Kidney epithelial cell (primary cell): ENCODE measurements at regions not wholly inside any gene's neighbourhood (a gene's known extent, or its start where the extent isn't known, plus 50 kb on each side); places are given as distances from the start of the nearest gene placed in this dataset.
"Not testable (repeated sequence)": the region's sequence is repeated elsewhere in the genome, so short reads cannot be mapped to it uniquely, and the experiment has no call there.

ENCODE experiments used
- DNase-seq: peaks from one replicate; pipeline ENCODE4 v3.0.0-alpha.2; 2010; ENCODE audit warnings: low read depth
- H3K27me3 ChIP-seq: 2 replicates; pipeline ENCODE4 v1.6.0; 2011; ENCODE audit warnings: low read length; ENCODE audit not compliant: control insufficient read depth, insufficient read depth
- H3K36me3 ChIP-seq: 2 replicates; pipeline ENCODE4 v1.5.1; 2011; ENCODE audit warnings: low read length; ENCODE audit not compliant: control insufficient read depth, insufficient read depth
- H3K4me3 ChIP-seq: 2 replicates; pipeline ENCODE4 v1.5.1; 2011; ENCODE audit warnings: low read depth, mild to moderate bottlenecking, control low read depth, low read length
- TF ChIP-seq, protein P1 (sequence below): IDR thresholded peaks from 2 replicates; pipeline ENCODE4 v1.5.1; 2011; ENCODE audit warnings: mild to moderate bottlenecking, moderate library complexity, low read length, control low read depth, inconsistent platforms; ENCODE audit not compliant: insufficient read depth, poor library complexity, severe bottlenecking

DNA sequence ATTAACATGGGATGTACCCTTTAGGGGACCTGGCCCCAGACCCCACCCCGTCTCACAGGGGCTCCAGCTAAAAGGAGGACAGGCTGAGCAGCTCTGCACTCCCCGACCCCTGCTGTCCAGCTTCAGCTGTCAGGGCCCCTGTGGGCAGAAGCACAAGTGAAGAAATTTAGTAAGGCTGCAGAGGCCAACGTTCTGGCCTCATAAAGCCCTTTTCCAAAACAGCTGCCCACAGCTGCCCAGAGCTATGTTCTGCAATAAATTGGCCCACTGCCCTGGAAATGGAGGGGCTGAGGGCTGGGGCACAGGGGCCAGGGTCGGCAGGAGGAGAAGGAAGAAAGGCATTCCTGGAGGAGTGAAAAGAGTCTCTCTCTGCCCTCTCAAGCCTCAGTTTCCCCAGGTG, 357.1 kb downstream of the BCL11B start:
- Histone ChIP-seq H3K4me3 (no peak overlapping the region), H3K27me3 (peaks cover 6% of the 10 kb centered on the region), H3K36me3 (no peaks in the 10 kb centered on the region)
- TF ChIP-seq, protein P1, sequence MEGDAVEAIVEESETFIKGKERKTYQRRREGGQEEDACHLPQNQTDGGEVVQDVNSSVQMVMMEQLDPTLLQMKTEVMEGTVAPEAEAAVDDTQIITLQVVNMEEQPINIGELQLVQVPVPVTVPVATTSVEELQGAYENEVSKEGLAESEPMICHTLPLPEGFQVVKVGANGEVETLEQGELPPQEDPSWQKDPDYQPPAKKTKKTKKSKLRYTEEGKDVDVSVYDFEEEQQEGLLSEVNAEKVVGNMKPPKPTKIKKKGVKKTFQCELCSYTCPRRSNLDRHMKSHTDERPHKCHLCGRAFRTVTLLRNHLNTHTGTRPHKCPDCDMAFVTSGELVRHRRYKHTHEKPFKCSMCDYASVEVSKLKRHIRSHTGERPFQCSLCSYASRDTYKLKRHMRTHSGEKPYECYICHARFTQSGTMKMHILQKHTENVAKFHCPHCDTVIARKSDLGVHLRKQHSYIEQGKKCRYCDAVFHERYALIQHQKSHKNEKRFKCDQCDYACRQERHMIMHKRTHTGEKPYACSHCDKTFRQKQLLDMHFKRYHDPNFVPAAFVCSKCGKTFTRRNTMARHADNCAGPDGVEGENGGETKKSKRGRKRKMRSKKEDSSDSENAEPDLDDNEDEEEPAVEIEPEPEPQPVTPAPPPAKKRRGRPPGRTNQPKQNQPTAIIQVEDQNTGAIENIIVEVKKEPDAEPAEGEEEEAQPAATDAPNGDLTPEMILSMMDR: no peak
- no peak for DNase-seq

DNA sequence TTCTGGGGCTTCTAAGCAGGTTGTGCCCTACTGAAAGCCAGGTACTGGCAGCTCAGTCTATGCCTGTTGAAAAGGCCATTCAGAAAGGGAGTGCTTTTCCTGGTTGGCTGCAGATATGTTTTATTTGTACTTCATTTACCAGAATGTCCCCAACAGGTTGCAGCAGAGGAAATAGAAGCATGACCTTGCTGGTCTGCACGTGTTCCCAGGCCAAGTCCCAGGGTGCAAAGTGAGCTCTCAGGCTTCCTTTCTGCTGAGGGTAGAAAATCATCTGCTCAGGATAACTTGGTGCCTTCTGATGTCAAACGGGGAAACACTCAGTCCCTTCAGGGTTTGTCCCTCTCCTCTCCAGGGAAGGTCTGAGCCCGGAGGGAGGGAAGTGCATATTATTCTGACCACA, 356.4 kb downstream of the BCL11B start:
- Histone ChIP-seq H3K36me3 (no peaks in the 10 kb centered on the region), H3K4me3 (no peak overlapping the region), H3K27me3 (peaks cover 6% of the 10 kb centered on the region)
- no peak for DNase-seq
- TF ChIP-seq, protein P1: no peak

DNA sequence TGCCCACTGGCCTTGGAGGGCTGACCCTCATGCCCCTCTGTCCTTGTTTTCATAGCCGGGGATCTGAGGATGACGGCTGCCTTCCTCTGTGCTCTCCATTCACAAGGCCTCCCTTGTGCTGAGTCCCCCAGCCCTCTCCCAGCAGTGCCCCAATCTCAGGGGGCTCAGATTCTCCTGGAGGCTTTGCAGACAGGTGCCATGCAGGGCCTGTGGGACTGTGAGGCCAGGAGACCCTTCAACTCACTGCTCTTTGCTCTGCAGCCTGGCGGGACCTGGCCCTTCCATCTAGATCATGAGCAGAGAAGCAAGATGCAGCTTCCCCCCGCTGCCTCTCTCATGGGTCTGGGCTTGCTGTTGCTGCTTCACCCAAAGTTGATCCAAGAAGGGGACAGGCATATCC, 356.0 kb downstream of the BCL11B start:
- Histone ChIP-seq H3K27me3 (peaks cover 6% of the 10 kb centered on the region), H3K36me3 (no peaks in the 10 kb centered on the region)
- TF ChIP-seq, protein P1: no peak

DNA sequence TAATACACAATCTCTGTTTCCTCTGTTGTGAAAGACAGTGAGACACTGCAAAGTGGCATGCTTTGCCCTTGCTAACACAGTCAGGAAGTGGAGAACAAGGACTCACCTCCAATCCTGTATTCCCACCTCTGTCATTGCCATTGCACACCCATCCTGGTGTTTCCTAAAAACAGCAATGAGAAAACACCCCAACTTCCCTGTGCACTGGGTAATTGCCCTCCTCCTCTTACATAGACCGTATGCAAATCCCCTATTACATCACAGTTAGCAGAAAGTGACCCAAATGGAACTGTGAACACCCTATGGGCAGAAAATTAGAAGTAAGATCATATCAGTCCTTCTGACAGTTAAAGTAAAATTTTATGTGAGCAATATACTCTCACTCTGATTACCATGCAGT, 355.5 kb downstream of the BCL11B start:
- peaks cover 6% of the 10 kb centered on the region for H3K27me3 ChIP-seq
- H3K4me3 ChIP-seq: no peak overlapping the region
- TF ChIP-seq, protein P1: no peak
- H3K36me3 ChIP-seq: no peaks in the 10 kb centered on the region
- DNase-seq: no peak

More for the DNA sequence above, 356.0 kb downstream of the BCL11B start:
- DNase-seq: no peak
- H3K4me3 ChIP-seq: no peak overlapping the region

DNA sequence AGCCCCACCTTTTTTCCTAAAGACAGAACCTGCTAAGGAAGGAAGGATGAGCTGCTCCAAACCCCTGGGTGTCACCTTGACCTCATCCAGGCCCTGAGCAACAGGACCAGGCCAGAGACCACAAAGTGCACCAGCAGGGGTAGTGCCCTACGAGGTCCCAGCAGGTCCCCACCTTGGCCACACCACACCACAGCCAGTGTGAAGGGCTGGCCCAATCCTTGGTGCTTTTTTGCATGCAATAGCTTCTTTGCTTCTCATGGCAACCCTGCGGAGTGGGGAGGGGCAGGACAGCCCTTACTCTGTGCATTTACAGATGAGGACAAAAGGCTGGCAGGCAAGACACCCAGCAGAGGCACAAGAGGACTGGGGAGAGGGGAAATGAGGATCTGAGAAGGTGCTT, 352.6 kb downstream of the BCL11B start:
- no peaks in the 10 kb centered on the region for H3K36me3 ChIP-seq
- no peak overlapping the region for H3K4me3 ChIP-seq
- H3K27me3 ChIP-seq: peaks cover 3% of the 10 kb centered on the region
- no peak for DNase-seq
- TF ChIP-seq, protein P1: no peak

DNA sequence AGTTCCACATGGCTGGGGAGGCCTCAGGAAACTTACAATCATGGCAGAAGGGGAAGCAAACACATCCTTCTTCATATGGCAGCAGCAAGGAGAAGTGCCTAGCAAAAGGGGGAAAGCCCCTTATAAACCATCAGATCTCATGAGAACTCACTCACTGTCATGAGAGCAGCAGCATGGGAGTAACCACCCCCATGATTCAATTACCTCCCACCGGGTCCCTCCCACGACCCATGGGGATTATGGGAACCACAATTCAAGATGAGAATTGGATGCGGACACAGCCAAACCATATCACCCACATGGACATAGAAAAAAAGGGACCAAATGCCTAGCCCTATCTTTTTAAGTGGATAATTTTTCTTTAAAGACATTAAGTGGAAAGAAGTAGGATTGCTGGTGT, 350.7 kb downstream of the BCL11B start:
- not testable (repeated sequence) for H3K4me3 ChIP-seq

DNA sequence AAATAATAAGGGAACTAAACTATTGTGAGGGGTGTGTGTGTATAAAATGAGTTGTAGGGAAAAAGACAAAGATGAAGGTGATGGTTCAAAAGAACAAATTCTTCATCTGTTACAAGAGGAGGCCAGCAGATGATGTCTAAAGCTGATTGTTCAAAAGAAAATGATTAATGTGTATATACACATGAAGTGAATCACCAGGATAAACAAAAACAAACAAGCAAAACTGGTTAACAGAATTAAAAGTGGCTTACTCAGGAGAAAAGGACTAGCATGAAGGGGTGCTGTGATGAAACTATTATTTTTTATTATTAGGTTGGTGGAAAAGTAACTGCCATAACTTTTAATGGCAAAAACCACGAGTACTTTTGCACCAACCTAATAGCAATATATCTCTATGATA, 348.4 kb downstream of the BCL11B start:
- DNase-seq: no peak

More for the DNA sequence above, 350.7 kb downstream of the BCL11B start:
- not testable (repeated sequence) for H3K36me3 ChIP-seq, H3K27me3 ChIP-seq, DNase-seq

More for the DNA sequence above, 348.4 kb downstream of the BCL11B start:
- Histone ChIP-seq H3K36me3 (no peaks in the 10 kb centered on the region), H3K4me3 (no peak overlapping the region), H3K27me3 (no peaks in the 10 kb centered on the region)
- TF ChIP-seq, protein P1: no peak
